Brain pericyte (primary cell): ENCODE measurements at regions not wholly inside any gene's neighbourhood (a gene's known extent, or its start where the extent isn't known, plus 50 kb on each side); places are given as distances from the start of the nearest gene placed in this dataset.
"Not testable (repeated sequence)": the region's sequence is repeated elsewhere in the genome, so short reads cannot be mapped to it uniquely, and the experiment has no call there.

ENCODE experiments used
- DNase-seq: peaks from one replicate; pipeline ENCODE4 v3.0.0-alpha.2; 2012; ENCODE audit warnings: low read depth, low spot score

DNA sequence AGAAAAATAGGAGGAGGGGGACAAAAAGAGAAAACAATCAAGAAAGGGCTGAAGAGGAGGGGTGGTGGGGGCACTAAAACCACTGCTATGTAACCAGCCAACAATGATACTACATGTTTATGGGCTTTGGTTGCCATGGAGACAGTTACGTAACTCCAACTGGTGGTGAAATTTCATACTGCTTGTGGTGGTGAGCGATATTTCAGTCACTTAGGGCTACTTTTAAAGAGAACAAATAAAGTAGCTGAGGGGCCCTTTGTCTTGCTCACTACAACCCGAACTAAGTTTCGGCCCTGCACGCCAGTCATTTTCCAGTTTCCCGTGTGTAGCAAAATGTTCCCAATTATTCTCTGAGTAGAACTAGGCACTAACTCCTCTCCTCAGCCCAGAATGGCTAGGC, 275.2 kb upstream of the EDA2R start:
- DNase-seq = no peak

- DNase-seq = no peak
These were observed 273.5 kb upstream of the EDA2R start for GRCh38 chrX:66912417-66912816.

DNA sequence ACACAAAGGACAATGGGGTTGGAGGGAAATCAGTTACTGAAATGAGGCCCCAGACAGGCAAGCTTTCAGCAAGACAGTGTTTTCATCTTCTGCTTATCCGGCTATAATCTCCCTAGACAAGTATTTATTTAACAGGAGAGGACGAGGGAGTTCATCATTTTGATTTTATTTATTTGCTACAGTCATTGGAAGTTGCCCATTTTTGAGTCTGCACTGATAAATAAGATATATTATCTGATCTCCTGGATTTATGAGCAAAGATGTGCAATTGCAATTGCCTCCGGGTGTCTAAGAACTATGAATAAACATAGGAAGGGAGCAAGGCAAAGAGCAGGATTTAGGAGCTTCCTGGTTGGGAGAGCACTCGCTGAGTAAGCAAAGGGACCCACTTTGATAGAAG, 263.2 kb upstream of the EDA2R start:
- DNase-seq = no peak

GRCh38 chrX:66900886-66901285, 262.0 kb upstream of the EDA2R start:
- no peak for DNase-seq

DNA sequence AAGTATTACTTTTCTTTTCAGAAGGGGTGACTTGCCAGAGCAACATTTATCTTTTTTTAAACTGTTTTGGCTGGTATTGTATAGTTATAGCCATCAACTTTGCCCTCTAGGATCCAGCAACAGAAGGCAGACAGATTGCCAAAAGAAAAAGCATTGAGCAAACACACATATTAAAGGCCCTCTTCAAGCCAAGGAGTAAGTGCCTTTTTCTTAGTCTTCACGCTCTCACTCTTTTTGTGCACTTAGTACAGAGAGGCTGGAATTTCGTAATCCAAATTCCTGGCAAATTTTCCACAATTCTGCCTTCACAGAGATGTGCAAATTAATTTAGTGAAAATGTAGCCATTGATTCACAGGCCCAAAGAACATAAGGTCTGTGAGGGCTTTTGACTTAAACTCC, 253.1 kb upstream of the EDA2R start:
- no peak for DNase-seq

- DNase-seq = no peak
These were observed 250.5 kb upstream of the EDA2R start for GRCh38 chrX:66889418-66889817.

- DNase-seq = no peak
These were observed 243.2 kb upstream of the EDA2R start for GRCh38 chrX:66882101-66882500.

DNA sequence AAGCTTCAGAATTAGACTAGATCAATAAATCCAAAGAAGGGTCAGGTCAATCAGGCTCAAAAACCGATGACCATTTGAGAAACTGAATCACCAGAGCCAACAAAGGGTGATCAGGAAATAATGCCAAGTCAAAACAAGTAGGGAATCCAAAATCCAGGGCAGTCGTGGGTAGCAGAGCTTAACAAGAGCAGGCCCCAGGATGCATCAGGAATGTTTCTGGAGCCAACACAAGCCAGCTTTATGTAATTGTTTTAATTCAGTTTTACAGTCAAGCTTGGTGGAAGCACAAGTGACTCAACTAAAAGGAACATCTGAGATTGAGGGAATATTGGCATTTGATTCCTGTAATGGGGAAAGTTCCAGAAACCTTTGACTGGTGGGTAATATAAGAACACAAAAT, 237.9 kb upstream of the EDA2R start:
- DNase-seq = no peak

- no peak for DNase-seq
These were observed 233.9 kb upstream of the EDA2R start for GRCh38 chrX:66872771-66873170.

GRCh38 chrX:66863721-66864120, 224.8 kb upstream of the EDA2R start:
- DNase-seq = no peak

DNA sequence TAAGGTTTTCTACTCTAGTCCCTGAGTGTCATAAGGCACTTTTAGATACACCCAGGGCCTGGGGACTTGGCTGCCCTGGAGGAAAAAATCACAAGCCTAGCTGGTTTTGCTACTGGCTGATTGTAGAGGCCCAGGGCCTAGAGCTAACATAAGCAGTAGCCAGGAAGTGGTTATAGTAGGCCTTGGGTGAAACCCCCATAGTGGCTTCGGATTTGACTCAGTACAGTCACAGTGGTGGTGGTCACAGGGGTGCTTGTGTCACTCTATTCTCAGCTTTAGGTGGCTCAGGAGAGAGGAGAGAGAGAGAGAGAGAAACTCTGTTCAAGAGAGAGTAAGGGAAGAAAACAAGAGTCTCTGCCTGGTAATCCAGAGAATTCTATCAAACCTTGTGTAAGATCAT, 194.5 kb upstream of the EDA2R start:
- DNase-seq = no peak

DNA sequence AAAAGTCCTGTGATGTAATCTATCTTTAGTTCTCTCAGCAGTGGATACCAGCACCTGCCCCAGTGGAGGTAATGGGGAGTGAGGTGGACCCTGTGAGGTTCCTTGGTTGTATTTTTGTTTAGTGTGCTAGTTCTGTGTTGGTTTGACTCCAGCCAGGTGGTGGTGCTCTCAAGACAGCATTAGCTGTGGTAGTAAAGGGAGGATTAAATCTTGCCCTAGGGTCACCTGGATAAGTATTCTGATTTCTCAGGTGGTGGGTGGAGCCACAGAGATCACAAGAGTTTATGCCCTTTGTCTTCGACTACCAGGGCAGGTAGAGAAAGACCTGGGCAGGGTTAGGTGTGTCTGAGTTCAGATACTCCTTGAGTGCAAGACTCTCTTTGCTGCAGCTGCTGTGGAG, 176.3 kb upstream of the EDA2R start:
- no peak for DNase-seq

DNA sequence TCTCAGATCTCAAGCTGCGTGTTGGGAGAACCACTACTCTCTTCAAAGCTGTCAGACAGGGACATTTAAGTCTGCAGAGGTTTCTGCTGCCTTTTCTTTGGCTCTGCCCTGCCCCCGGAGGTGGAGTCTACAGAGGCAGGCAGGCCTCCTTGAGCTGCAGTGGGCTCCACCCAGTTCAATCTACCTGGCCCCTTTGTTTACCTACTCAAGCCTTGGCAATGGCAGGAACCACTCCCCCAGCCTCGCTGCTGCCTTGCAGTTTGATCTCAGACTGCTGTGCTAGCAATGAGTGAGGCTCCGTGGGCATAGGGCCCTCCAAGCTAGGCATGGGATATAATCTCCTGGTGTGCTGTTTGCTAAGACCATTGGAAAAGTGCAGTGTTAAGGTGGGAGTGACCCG, 155.6 kb upstream of the EDA2R start:
- not testable (repeated sequence) for DNase-seq

- no peak for DNase-seq
These were observed 127.4 kb upstream of the EDA2R start for GRCh38 chrX:66766318-66766717.

DNA sequence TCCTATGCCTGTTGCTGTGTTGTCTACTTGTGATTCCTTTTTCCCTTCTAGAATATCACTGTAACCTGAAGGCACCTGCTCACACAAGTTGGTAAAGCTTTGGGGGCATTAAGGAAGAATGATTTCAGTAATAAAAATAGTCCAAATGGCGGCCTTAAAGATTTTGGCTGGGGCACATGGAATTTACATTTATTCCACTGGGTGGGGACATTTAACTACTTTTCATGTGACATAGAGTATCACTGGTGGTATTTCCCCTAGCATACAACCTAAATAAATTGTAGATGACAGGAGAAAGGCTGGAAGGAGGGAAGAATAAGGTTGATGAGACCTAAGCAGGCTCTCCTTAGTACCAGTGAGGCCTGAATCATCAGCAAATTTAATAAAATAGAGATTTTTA, 121.8 kb upstream of the EDA2R start:
- no peak for DNase-seq

DNA sequence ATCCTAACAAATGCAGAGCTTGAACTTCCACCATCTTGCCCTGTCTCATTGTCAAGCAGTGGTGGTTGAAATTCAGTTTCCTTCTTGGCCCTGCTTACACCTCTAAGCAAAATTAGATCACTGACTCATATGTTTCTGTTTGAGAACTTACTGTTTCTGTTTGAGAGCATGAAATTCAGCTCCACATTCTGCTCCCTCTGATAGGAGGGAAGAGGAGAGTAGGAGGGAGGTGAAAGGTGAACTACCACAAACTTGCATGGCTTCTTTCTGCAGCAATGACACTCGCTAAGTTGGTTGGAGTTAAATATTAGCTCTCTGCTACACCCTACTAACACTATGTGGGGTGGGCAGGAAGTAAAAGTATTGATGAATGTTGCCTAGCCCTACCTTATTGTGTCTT, 117.8 kb upstream of the EDA2R start:
- DNase-seq = no peak

DNA sequence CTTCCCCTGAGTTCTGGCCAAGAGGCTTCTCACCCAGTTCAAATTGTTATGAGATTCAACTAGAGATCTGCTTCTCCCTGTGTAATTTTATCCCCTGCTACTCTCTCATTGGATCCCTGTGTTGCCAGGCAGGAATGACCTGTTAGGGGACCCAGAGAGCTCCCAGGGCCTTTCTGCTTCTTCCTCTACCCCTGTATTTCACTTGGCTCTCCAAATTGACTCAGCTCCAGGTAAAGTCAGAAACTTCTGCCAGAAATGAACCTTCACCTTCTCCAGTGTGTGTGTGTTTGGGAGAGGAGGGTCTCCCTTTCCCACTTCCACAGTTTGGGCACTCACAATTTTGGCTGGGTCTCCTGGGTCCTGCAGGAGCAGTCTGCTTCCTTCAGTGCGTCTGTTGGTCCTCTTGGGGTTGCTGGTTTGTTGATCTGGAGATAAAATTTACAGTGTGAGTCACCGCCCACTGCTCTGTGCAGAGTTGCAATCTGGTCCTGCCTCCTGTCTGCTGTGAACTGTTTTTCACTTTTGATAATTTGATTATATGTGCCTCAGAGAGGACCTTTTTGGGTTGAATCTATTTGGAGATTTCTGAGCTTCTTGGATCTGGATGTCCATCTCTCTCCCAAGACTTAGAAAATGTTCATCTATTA, 112.4 kb upstream of the EDA2R start:
- DNase-seq = no peak

DNA sequence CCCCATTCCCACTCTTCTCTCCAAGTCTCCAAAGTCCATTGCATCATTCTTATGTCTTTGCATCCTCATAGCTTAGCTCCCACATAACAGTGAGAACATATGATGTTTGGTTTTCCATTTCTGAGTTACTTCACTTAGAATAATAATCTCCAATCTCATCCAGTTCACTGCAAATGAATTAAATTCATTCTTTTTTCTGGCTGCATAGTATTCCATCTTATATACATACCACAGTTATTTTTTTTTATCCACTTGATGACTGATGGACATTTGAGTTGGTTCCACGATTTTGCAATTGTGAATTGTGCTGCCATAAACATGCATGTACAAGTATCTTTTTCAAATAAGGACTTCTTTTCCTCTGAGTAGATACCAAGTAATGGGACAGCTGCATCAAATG, 105.6 kb upstream of the EDA2R start:
- not testable (repeated sequence) for DNase-seq

DNA sequence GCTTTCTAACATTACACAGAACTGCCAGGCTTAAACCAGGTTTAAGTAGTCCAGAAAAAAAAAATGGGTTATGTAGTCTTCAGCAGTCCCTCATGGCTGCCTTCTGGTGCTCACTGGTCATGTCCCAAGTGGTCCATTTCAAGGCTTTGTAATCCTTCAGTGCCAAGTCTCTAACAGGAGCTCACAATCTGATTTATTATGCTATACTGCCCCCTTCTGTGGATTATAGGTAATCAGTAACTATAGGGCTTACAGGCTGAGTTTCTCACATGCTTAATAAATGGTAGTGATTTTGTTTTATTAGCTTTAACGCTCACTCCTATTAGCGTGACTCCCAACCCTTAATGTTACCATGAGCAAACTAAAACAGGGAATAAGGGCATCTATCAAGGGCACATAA, 92.5 kb upstream of the EDA2R start:
- DNase-seq = peak; percentile 0

DNA sequence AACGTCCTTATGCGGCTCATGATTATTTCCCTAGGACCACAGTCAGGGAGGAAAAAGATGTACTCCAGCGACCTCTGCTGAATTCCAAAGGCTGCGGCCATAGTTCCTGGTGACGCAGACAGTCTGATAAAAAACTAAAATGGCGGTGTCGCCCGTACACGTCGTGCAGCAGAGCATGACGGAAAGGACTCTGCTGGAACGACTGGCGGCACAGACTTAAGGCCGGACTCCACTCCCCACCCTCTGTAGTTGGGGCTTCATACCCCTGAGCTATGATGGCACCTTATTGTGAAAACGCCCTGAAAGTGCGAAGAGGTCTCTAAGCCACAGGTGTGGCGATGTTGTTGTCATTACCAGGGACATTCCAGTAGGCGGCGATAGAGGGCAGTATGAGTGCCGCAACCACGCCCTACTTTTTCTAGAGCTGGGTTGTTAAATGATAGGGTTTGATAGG, 90.0 kb upstream of the EDA2R start:
- peak; percentile 16 for DNase-seq

DNA sequence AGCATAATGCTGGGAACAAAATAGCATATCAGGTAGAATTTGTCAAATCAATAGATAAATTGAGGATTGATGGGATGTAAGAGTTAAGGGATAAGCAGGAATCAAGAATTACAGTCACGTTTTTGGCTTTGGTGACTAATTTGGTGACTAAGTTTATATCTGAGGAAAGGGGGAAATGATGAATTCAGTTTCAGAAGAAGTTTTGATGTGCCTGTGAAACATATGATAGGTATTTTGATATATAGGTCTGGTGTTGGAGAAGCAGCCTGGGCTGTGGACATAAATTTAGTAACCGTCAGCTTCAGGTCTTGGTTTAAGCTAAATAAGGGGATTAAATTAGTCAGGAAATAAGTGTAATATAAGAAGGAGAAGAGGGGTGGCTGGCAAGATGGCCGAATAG, 79.0 kb upstream of the EDA2R start:
- DNase-seq = no peak

DNA sequence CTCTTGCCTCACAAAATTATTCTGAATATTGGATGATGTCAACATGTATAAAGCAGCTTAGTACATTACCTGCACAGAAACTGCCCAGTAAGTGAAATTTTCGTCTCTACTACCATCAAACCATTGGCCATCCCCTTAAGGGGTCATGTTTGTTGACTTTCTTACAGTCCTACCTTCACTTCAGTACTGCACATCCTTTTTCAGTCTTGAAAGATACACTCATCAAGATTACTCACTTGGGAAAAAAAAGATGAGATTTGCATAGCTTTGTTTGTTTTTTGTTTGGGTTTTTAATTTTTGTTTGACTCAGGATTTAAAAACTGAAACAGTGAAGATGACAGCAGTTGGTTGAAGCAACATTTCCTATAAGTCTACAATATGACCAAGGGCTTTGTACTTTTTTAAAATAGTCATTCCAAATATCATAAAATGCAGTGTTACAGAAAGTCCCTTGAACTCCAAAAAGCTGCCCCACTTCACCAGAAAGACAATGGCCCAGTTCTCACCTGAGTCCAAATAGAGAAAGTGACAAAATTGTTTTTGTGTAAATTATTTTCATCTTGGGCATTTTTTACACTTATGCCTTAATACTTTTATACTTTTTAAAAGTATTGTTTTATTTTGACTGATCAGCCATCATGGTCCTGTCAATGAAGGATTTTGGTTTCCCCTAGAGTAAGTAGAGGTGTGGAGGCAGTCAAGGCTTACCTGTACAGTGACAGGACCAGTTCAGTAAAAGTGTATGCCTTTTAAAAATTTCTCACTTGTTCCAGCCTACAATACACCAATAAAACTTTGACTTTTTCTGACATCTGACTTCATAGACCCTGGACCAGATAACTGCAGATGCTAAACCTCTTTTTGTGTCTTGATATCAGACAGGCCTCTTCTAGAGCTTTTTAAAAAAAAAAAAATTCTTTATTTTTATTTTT, 59.7 kb upstream of the EDA2R start:
- no peak for DNase-seq

- not testable (repeated sequence) for DNase-seq
These were observed 53.6 kb upstream of the EDA2R start for GRCh38 chrX:66692512-66692911.
